Upper lobe of right lung (tissue), 1 donor: ENCODE measurements at regions not wholly inside any gene's neighbourhood (a gene's known extent, or its start where the extent isn't known, plus 50 kb on each side); places are given as distances from the start of the nearest gene placed in this dataset.

ENCODE experiments used
- ATAC-seq: fragments of 200-7000 bp; cut with Tn5 transposase; one replicate; pipeline ENCODE4 v1.9.1; 2020; ENCODE audit warnings: mild to moderate bottlenecking, moderate library complexity
- DNase-seq: peaks from one replicate; pipeline ENCODE4 v3.0.0-alpha.2; 2020
- H3K27ac ChIP-seq: fragments of 200-600 bp; one replicate; pipeline ENCODE4 v1.8.0; 2022
- H3K27me3 ChIP-seq: fragments of 200-600 bp; one replicate; pipeline ENCODE4 v1.8.0; 2022; ENCODE audit warnings: mild to moderate bottlenecking
- H3K36me3 ChIP-seq: fragments of 200-600 bp; one replicate; pipeline ENCODE4 v1.8.0; 2022
- H3K4me1 ChIP-seq: fragments of 200-600 bp; one replicate; pipeline ENCODE4 v1.8.0; 2022
- H3K4me3 ChIP-seq: fragments of 200-600 bp; one replicate; pipeline ENCODE4 v1.8.0; 2022; ENCODE audit warnings: mild to moderate bottlenecking
- H3K9me3 ChIP-seq: fragments of 200-600 bp; one replicate; pipeline ENCODE4 v1.8.0; 2022
- intact Hi-C: fragments of 100-400 bp; cut with DNase I; formaldehyde crosslinking; loops from one replicate; pipeline ENCODE4 v1.11.0; 2022
- TF ChIP-seq, protein P1 (sequence below): fragments of 200-600 bp; IDR thresholded peaks from one replicate; pipeline ENCODE4 v1.8.0; 2022; ENCODE audit warnings: antibody characterized with exemption
- donor health status: DM: no; HTN: yes; CAD: no; lungs with severe emphysema.

DNA sequence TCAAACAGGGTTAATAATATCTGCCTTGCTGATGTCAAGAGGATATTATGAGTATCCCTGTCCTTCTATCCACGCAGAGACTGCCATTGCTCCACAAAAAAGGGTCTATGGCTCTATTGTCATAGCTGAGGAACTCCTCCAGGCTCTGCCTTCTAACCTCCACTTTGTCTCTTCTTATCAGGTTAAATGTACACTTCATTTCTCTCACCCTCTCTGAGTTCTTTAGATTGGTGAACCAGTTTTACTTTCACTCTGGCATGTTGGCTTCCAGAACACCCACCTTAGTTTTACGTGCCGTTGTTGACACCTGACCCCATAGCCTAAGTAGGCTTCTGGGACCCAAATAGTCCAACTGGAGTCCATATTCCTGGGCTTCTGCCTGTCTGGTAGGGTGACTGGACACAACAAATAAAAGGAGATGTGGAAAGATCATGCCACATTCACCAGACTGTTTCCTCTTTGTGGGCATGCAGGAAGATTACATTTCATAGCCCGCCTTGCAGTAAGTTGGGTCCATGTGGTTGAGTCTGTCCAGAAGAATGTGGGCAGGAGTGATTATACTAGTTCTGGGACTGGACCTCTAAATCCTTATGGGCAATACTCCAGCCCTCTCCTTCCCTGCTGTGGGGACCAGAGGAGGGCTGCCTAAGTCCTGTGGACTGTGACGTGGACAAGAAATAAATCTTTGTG, 350.4 kb upstream of the CLINT1 start:
- ATAC-seq, result peak; percentile 70
- no peaks in the 10 kb centered on the region for H3K9me3 ChIP-seq
- no peaks in the 10 kb centered on the region for H3K27me3 ChIP-seq

DNA sequence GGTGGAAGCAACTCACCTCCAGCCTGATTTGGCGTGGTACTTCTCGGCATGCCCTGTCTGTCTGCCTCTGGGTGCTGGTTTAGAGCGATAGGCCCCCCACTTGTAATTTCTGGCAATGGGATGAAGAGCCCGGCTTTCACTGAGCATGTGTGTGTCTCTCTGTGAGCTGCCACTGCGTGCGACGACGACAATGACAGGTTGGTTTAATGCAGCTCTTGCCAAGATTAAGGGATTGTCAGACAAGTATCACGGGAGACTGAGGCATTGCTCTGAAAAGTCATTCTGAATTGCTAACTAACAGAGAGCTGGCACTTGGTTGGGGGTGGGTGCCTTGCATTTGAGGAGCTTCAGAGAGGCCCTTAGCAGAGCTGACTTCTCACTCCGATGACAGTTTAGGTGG, 348.8 kb upstream of the CLINT1 start:
- Histone ChIP-seq H3K36me3 (no peaks in the 10 kb centered on the region), H3K9me3 (no peaks in the 10 kb centered on the region)

More for the DNA sequence above, 350.4 kb upstream of the CLINT1 start:
- intact Hi-C loops, result no loop called here
- Histone ChIP-seq H3K4me3 (no peak overlapping the region), H3K4me1 (no peaks in the 10 kb centered on the region), H3K36me3 (no peaks in the 10 kb centered on the region), H3K27ac (no peak overlapping the region)
- TF ChIP-seq, protein P1, sequence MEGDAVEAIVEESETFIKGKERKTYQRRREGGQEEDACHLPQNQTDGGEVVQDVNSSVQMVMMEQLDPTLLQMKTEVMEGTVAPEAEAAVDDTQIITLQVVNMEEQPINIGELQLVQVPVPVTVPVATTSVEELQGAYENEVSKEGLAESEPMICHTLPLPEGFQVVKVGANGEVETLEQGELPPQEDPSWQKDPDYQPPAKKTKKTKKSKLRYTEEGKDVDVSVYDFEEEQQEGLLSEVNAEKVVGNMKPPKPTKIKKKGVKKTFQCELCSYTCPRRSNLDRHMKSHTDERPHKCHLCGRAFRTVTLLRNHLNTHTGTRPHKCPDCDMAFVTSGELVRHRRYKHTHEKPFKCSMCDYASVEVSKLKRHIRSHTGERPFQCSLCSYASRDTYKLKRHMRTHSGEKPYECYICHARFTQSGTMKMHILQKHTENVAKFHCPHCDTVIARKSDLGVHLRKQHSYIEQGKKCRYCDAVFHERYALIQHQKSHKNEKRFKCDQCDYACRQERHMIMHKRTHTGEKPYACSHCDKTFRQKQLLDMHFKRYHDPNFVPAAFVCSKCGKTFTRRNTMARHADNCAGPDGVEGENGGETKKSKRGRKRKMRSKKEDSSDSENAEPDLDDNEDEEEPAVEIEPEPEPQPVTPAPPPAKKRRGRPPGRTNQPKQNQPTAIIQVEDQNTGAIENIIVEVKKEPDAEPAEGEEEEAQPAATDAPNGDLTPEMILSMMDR, result no peak
- DNase-seq, result no peak

DNA sequence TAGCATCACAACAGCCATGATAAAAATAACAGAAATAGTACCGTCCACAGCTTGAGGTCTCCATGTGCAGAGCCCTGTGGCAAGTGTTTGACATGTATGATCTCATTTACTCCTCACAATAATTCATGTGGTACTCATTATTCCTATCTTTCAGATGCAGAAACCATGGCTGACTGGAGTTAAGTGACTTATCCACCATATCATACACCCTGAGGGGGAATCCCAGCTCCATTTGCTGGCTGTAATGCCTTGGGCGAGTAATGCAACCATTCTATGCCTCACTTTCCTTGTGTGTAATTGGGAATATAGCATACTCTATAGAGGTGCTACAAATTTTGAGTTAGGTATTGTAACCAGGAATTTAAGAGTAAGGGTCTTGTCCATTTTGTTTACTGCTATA, 347.0 kb upstream of the CLINT1 start:
- Histone ChIP-seq H3K36me3 (no peaks in the 10 kb centered on the region), H3K27me3 (no peaks in the 10 kb centered on the region), H3K4me1 (no peaks in the 10 kb centered on the region), H3K27ac (no peak overlapping the region), H3K9me3 (no peaks in the 10 kb centered on the region), H3K4me3 (no peak overlapping the region)
- DNase-seq (no peak), ATAC-seq (no peak)
- intact Hi-C loops, result no loop called here
- TF ChIP-seq, protein P1, result no peak

More for the DNA sequence above, 348.8 kb upstream of the CLINT1 start:
- ATAC-seq (no peak), DNase-seq (no peak)
- no peaks in the 10 kb centered on the region for H3K4me1 ChIP-seq
- H3K27ac ChIP-seq, result no peak overlapping the region
- intact Hi-C loops, result no loop called here
- H3K4me3 ChIP-seq, result no peak overlapping the region
- TF ChIP-seq, protein P1, result no peak
- no peaks in the 10 kb centered on the region for H3K27me3 ChIP-seq

DNA sequence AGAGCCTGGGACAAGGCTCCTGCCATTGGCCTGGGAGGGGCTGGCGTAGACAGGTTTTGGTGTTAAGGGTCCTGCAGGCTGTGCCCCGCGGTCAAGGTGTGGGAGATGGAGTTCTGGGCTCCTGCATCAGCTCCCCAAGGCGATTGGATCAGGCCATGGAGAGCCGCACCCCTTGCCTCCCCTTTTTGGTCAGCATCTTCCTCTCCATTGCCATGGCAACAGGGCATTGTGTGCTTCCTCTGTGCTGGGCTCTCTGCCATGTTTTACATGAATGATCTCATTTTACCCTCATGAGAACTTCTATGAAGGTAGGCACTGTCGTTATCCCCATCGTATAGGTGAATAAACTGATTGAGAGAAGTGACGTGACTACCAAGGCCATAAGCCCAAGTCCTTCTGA, 344.3 kb upstream of the CLINT1 start:
- H3K27ac ChIP-seq, result no peak overlapping the region
- no peaks in the 10 kb centered on the region for H3K36me3 ChIP-seq
- H3K27me3 ChIP-seq, result no peaks in the 10 kb centered on the region
- DNase-seq, result no peak
- no peak for ATAC-seq
- TF ChIP-seq, protein P1, result no peak
- H3K9me3 ChIP-seq, result no peaks in the 10 kb centered on the region
- no peaks in the 10 kb centered on the region for H3K4me1 ChIP-seq
- H3K4me3 ChIP-seq, result no peak overlapping the region
- intact Hi-C loops, result no loop called here

DNA sequence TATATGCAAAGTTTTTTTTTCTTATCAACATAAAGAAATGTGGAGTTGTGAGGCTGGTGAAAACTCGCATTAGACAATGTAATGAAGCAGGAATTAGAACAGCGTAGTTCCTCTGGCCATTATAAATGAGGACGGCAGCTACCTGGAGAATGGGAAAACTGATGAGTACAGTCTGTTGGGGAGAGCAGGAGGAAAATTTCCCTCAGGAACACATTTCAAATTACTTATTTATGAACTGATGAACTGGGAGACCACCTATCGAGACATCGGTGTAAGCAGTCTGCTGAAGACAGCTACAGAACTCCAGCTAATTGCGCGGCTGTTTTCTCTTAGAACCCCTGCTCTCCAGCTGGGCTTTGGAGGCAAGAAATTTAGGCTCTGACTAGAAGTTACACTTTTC, 343.9 kb upstream of the CLINT1 start:
- no peak overlapping the region for H3K27ac ChIP-seq
- no peak overlapping the region for H3K4me3 ChIP-seq
- intact Hi-C loops, result no loop called here
- no peaks in the 10 kb centered on the region for H3K4me1 ChIP-seq
- H3K9me3 ChIP-seq, result no peaks in the 10 kb centered on the region
- TF ChIP-seq, protein P1, result no peak
- peaks cover under 1% of the 10 kb centered on the region for H3K27me3 ChIP-seq
- H3K36me3 ChIP-seq, result no peaks in the 10 kb centered on the region
- no peak for DNase-seq
- ATAC-seq, result no peak

DNA sequence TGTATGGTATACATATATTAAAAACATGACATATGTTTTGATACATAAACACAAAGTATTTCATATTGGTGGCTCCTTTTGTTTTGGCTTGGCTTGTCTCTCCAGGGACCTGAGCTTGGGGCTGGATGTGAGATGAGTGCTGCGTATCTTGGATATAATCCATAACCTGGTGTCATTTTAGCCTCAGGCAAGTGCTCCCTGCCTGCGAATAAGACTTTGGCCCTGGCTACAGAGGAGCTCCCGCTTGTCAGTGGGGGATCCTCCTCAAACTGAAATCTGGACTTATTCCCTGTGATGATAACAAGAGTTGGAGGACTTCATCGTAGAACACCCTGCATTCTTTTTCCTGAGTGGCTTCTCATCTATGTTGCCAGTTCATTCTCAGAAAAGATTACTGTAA, 341.7 kb upstream of the CLINT1 start:
- Histone ChIP-seq H3K4me3 (no peak overlapping the region), H3K9me3 (no peaks in the 10 kb centered on the region), H3K27me3 (peaks cover 6% of the 10 kb centered on the region), H3K27ac (no peak overlapping the region), H3K4me1 (no peaks in the 10 kb centered on the region), H3K36me3 (no peaks in the 10 kb centered on the region)
- ATAC-seq (no peak), DNase-seq (no peak)
- TF ChIP-seq, protein P1, result no peak
- intact Hi-C loops, result no loop called here
